Tibial nerve (tissue), 4 donors: ENCODE measurements at regions not wholly inside any gene's neighbourhood (a gene's known extent, or its start where the extent isn't known, plus 50 kb on each side); places are given as distances from the start of the nearest gene placed in this dataset.

Experiments used
- DNase-seq, 2 donors: peaks; one replicate each; pipeline ENCODE4 v3.0.0-alpha.2; 2019; ENCODE audit warnings: low spot score in 2 of 2
- H3K27ac ChIP-seq, 4 donors: fragments of 200-600 bp; sonication (generic) in 3 of 4; one replicate each; pipeline ENCODE4 v1.5.1; 2017 to 2019; ENCODE audit warnings: mild to moderate bottlenecking in 1 of 4
- H3K27me3 ChIP-seq, 2 donors: fragments of 200-600 bp; sonication (generic) in 1 of 2; one replicate each; pipeline versions ENCODE4 v1.5.1 to v1.6.0; 2017 to 2019
- H3K36me3 ChIP-seq, 3 donors: fragments of 200-600 bp; sonication (generic); one replicate each; pipeline ENCODE4 v1.5.1; 2018 to 2019
- H3K4me1 ChIP-seq, 4 donors: fragments of 200-600 bp; sonication (generic) in 3 of 4; one replicate each; pipeline ENCODE4 v1.5.1; 2017 to 2019
- H3K4me3 ChIP-seq, 4 donors: fragments of 200-600 bp; sonication (generic) in 3 of 4; one replicate each; pipeline ENCODE4 v1.5.1; 2017 to 2019; ENCODE audit warnings: mild to moderate bottlenecking in 1 of 4, moderate library complexity in 1 of 4
- H3K9me3 ChIP-seq, 4 donors: fragments of 200-600 bp; sonication (generic) in 3 of 4; one replicate each; pipeline ENCODE4 v1.5.1; 2017 to 2019
- CTCF ChIP-seq, 5 experiments: fragments of 200-600 bp in 3 of 5; fragments of 450-650 bp in 2 of 5; sonication (generic) in 3 of 5; IDR thresholded peaks; one replicate each; pipeline ENCODE4 v1.5.1; 2016 to 2019; ENCODE audit warnings: antibody characterized with exemption in 5 of 5, mild to moderate bottlenecking in 3 of 5, moderate library complexity in 2 of 5
- EP300 ChIP-seq, 2 donors: sonication (generic); formaldehyde crosslinking; IDR thresholded peaks; one replicate each; pipeline ENCODE4 v1.6.1; 2017; ENCODE audit warnings: antibody characterized with exemption in 2 of 2, mild to moderate bottlenecking in 1 of 2
- POLR2A ChIP-seq, 2 donors: fragments of 450-650 bp; IDR thresholded peaks; one replicate each; pipeline ENCODE4 v1.6.1; 2017; ENCODE audit warnings: antibody characterized with exemption in 2 of 2, mild to moderate bottlenecking in 2 of 2, moderate library complexity in 2 of 2
- WGBS, 2 donors: methylation state at CpG; one replicate each; pipeline ENCODE4 v1.1.5; 2018; 5-methylcytosine and 5-hydroxymethylcytosine counted together

GRCh38 chr6:90450268-90450953, 136.5 kb downstream of the MAP3K7 start:
- H3K36me3 ChIP-seq = no peaks in the 10 kb centered on the region
- 46 to 63% methylated on average over 4 of the region's 4 CpGs for WGBS, 2 donors
- no peaks in the 10 kb centered on the region for H3K9me3 ChIP-seq
- no peak overlapping the region for H3K27ac ChIP-seq
- TF ChIP-seq POLR2A (IDR thresholded peaks at IDR 0.05) (no peak), EP300 (IDR thresholded peaks at IDR 0.05) (no peak), CTCF (IDR thresholded peaks at IDR 0.05) (no peak)
- H3K4me3 ChIP-seq = no peak overlapping the region
- peaks cover 0 to 5% (median 0%) of the 10 kb centered on the region in 4 donors for H3K4me1 ChIP-seq
- no peaks in the 10 kb centered on the region for H3K27me3 ChIP-seq
- no peak for DNase-seq

GRCh38 chr6:90449311-90449710, 137.6 kb downstream of the MAP3K7 start:
- 62 to 72% methylated on average over 5 of the region's 5 CpGs for WGBS, 2 donors
- DNase-seq = no peak

GRCh38 chr6:90448836-90449235, 138.0 kb downstream of the MAP3K7 start:
- no peak for TF ChIP-seq POLR2A (IDR thresholded peaks at IDR 0.05)
- no peak for TF ChIP-seq EP300 (IDR thresholded peaks at IDR 0.05)
- TF ChIP-seq CTCF (IDR thresholded peaks at IDR 0.05) = no peak
- Histone ChIP-seq H3K4me1 (peaks cover 0 to 8% (median 0%) of the 10 kb centered on the region in 4 donors), H3K9me3 (no peaks in the 10 kb centered on the region), H3K4me3 (no peak overlapping the region), H3K27ac (no peak overlapping the region), H3K36me3 (no peaks in the 10 kb centered on the region), H3K27me3 (no peaks in the 10 kb centered on the region)
- 75 to 79% methylated on average over 5 of the region's 5 CpGs for WGBS, 2 donors
- DNase-seq = no peak

More at GRCh38 chr6:90449311-90449710, 137.6 kb downstream of the MAP3K7 start:
- H3K4me3 ChIP-seq = no peak overlapping the region
- H3K27ac ChIP-seq = no peak overlapping the region
- no peak for TF ChIP-seq POLR2A (IDR thresholded peaks at IDR 0.05)
- TF ChIP-seq EP300 (IDR thresholded peaks at IDR 0.05) = no peak
- TF ChIP-seq CTCF (IDR thresholded peaks at IDR 0.05) = no peak
- H3K36me3 ChIP-seq = no peaks in the 10 kb centered on the region
- no peaks in the 10 kb centered on the region for H3K27me3 ChIP-seq
- peaks cover 0 to 8% (median 0%) of the 10 kb centered on the region in 4 donors for H3K4me1 ChIP-seq
- H3K9me3 ChIP-seq = no peaks in the 10 kb centered on the region

- Histone ChIP-seq H3K27me3 (no peaks in the 10 kb centered on the region), H3K4me3 (no peak overlapping the region), H3K36me3 (no peaks in the 10 kb centered on the region), H3K4me1 (peaks cover 0 to 8% (median 0%) of the 10 kb centered on the region in 4 donors), H3K27ac (no peak overlapping the region), H3K9me3 (no peaks in the 10 kb centered on the region)
- 19 to 22% methylated on average over 2 of the region's 2 CpGs for WGBS, 2 donors
- no peak for DNase-seq
- TF ChIP-seq CTCF (IDR thresholded peaks at IDR 0.05) (no peak), EP300 (IDR thresholded peaks at IDR 0.05) (no peak), POLR2A (IDR thresholded peaks at IDR 0.05) (no peak)
Observed at GRCh38 chr6:90446164-90446563, 140.7 kb downstream of the MAP3K7 start.

GRCh38 chr6:90445533-90446108, 141.3 kb downstream of the MAP3K7 start:
- H3K36me3 ChIP-seq = no peaks in the 10 kb centered on the region
- DNase-seq = no peak
- 51 to 57% methylated on average over 2 of the region's 2 CpGs for WGBS, 2 donors

More at GRCh38 chr6:90445533-90446108, 141.3 kb downstream of the MAP3K7 start:
- Histone ChIP-seq H3K4me3 (no peak overlapping the region), H3K9me3 (no peaks in the 10 kb centered on the region), H3K27me3 (no peaks in the 10 kb centered on the region), H3K4me1 (peaks cover 0 to 8% (median 0%) of the 10 kb centered on the region in 4 donors), H3K27ac (no peak overlapping the region)
- TF ChIP-seq EP300 (IDR thresholded peaks at IDR 0.05) (no peak), POLR2A (IDR thresholded peaks at IDR 0.05) (no peak), CTCF (IDR thresholded peaks at IDR 0.05) (no peak)
